ENCODE measurements at regions not wholly inside any gene's neighbourhood (a gene's known extent, or its start where the extent isn't known, plus 50 kb on each side); places are given as distances from the start of the nearest gene placed in this dataset.
"Not testable (repeated sequence)": the region's sequence is repeated elsewhere in the genome, so short reads cannot be mapped to it uniquely, and the experiment has no call there.

DNA sequence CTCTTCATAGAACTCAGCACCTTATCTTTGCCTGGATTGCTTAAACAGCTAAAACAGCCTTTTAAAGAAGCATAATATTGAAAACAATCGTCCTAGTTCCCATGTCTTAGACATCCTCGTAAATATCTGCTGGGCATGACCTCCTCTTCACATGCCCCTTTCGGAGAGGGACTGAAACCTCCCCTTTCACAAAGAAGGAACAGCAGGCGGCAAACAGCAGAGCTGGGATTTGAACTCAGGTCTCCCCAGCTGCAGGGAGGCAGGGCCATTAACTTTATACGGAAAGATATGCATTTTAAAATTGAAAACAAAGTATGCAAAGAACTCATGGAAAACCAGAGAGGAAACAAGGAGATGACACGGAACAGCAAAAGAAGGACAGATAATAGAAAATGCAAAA, 249.9 kb downstream of the FOXL1 start:
- no peak for DNase-seq (ENCODE audit: low read depth in 2 of 2)

DNA sequence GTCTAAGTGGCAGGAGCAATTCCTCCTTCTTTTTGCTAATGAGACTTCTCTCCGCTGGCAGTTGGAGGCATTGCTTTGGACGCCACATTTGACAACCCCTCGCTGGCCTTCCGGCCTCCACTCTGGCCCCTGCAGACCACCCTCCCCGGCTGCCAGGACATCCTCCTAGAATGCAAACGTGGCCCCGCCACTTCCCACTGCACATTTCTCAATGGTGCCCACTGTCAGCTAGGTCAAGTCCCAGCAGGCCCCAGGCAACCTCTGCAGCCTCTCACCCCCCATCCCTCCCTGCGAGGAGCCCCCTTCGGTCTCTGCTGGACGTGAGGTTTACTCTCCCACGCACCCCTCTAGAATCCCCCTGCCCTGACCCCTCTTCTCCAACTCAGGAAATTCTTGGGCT, 250.3 kb downstream of the FOXL1 start:
- no peak for DNase-seq (ENCODE audit: low read depth in 2 of 2)

DNA sequence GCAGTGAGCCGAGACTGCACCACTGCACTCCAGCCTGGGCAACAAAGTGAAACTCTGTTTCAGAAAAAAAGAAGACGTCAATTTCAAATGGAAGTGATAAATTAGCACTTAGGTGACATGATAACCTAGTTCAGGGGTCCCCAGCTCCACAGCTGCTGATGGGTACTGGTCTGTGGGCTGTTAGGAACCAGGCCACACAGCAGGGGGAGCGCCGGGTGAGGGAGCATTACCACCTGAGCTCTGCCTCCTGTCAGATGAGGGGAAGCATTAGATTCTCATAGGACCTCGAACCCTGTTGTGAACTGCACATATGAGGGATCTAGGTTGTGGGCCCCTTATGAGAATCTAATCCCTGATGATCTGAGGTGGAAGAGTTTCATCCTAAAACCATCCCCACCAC, 253.0 kb downstream of the FOXL1 start:
- DNase-seq (ENCODE audit: low read depth in 2 of 2) = no peak

DNA sequence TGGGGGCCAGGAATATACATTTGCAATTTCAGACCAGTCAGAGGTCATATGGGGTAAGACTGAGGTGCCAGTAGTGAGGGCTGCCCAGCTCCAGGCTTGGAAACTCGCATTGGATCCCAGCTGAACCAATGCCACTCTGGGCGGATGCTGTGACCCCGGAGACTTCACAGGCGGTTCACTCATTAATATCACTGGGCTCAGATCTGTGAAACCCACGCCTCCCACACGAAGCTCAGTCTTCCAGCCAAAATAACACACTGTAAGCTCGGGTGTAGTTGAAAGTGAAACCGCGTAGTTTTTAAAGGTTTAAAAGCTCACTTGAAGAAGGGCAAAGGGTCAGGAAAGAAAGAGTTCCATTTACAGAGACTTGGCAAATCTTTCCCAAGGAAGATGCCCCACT, 254.8 kb downstream of the FOXL1 start:
- no peak for DNase-seq (ENCODE audit: low read depth in 2 of 2)

DNA sequence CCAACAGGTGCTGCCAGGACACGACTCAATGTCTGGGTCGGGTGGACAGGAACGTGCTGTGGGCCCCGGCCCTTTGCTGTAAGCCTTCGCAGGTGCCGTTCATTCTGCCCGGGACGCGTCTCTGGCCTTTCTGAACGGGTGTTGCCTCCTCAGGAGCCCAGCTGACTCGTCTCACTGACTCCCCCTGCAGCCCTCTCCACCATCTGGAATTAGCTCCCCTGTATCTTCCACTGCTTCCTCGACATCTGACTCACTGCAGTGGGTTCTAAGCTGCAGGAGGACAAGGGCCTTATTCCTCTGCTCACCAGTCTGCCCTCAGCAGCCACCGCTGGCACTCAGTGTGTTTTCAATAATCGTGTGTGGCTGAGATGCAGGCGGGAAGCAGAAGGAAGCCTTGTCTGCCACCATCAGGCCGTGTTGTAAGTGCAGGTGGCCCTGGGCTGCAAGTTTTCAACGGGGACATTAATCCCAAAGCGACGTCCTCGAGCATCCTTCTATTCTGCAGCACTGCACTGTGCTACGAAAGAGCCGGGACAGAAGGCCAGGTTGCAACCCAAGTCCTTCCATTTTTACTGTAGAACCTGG, 256.2 kb downstream of the FOXL1 start:
- DNase-seq (ENCODE audit: low read depth in 2 of 2) = peak in 1 of 2 experiments; percentile 39

DNA sequence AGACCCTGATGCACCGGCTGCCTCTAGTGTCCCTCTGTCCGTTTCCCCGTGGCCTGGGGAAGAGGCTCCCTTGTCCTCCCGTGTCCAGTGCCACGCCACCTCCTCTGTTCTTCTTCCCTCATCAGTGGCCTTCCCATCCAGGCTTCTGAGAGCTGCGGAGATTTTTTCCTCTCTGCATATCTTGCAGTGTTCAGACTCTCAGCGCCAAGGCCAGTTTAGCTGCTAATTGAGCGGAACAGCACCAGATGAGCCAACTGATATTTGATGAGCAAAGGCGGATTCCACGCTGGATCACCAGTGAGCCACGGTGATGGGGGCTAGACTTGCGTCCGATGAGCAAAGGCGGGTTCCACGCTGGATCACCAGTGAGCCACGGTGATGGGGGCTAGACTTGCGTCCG, 257.6 kb downstream of the FOXL1 start:
- no peak for DNase-seq (ENCODE audit: low read depth in 2 of 2)

DNA sequence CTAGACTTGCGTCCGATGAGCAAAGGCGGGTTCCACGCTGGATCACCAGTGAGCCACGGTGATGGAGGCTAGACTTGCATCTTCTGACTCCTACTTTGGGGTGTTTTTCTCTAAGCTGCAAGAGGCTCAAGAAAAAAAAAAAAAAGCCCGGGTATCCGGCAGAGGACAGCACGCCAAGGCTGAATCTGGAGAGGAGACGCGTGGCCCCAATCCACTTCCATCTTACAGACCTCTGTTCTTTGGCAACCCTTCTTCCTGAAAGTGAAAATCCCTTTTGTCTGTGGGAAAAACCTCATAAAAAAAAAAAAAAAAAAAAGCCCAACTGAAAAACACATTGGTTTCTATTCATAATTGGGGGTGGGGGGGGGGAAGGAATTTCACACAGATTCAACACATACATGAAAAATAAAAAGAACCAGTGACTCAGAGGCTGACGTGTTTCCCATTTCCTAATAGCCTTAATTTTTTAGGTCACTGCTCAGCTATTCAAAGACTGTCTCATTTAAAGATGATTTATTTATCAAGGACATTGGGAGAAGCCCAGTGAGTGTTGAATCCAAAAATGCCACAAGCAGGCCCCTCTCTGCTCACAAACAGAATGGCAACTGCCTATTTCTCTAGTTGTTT, 258.3 kb downstream of the FOXL1 start:
- DNase-seq (ENCODE audit: low read depth in 2 of 2) = peak; percentile 90 to 94

DNA sequence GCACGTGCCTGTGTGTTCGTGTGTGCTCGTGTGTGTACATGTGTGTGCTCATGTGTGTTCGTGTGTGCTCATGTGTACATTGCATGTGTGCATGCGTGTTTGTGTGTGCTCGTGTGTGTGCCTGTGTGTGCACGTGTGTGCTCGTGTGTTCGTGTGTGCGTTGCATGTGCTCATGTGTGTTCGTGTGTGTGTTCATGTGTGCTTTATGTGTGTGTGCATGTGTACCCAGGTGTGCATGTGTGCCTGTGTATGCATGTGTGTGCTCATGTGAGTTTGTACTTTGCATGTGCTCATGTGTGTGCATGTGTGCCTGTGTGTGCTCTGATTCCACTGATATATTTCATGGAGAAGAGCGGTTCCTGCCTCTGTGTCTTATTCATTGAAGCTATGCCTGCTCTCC, 265.5 kb downstream of the FOXL1 start:
- no peak for DNase-seq (ENCODE audit: low read depth in 2 of 2)

DNA sequence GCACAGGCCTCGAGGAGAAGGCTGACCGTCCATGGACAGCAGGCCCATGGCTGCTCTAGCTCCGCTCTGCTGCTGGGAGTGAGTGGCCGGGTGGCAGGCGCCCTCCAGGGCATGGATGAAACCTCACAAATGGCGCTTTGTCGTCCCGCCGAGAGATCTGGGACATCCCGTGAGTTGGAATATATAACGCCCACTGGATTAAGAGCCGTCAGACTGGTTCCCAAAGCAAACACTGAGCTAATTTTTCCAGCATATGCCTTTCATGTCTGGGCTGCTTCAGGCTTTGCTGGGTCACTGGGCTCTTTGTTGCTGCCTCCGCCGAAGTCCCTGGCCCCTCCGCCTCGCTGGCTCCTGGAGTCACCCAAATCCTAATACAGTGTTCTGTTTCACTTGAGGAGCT, 266.3 kb downstream of the FOXL1 start:
- no peak for DNase-seq (ENCODE audit: low read depth in 2 of 2)

DNA sequence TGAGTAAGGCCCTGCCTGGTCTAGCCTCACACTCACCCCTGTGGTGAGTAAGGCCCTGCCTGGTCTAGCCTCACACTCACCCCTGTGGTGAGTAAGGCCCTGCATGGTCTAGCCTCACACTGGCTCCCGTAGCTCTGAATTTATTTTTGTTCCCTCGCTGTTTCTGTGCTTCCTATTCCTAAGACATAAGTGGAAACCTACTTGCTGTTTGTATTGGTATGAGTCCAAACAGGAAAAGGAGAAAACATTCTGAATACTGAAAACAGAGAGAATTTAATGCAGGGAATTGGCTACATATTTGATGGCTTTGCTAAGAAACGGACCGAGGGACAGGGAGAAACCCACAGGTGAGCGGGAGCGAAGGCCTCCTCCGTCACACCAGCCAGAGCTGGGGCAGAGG, 267.8 kb downstream of the FOXL1 start:
- no peak for DNase-seq (ENCODE audit: low read depth in 2 of 2)

DNA sequence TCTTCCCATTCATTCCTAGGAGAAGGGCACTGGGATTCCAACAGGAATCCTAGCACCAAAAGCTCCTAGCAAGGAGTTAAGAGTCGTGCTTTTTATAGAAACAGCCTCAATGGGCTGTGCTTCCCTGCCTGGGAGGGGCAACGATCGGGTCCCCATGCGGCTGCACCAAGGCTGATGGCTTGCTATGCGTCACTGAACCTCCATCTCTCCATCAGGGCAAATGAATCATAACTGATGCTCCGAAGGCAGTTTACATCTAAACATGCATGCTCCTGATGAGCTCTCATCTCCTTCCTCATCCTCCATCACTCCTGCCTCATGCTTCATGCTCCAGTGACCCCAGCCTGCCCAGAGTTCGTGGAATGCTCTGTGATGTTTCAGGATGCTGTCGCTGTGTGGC, 270.5 kb downstream of the FOXL1 start:
- DNase-seq (ENCODE audit: low read depth in 2 of 2) = no peak

DNA sequence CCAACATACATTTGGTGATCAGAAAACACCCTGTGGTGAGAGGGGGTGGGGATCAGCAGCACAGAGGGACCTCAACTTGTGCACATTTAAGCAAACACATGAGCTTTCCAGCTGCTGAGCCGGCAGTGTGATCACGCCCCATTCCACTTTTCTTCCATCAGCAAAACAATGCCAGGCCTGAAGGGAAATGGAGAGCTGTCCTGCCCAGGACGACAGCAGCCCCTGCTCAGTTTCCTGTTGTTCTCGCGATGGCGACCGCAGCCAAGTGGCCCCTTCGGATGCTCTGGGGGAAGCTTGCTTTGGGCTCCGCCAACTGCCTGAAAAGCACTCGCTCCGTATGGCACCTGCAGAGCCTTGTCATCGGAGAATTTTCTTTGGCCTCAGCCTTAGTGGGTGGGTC, 272.3 kb downstream of the FOXL1 start:
- no peak for DNase-seq (ENCODE audit: low read depth in 2 of 2)

DNA sequence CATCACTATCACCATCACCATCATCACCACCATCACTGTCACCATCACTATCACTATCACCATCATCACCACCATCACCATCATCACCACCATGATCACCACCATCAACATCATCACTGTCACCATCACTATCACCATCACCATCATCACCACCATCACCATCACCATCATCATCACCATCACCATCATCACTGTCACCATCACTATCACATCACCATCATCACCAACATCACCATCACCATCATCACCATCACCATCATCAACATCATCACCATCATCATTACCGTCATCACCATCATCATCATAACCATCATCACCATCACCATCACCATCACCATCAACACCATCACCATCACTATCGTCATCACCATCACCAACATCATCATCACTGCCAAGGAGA, 273.8 kb downstream of the FOXL1 start:
- DNase-seq (ENCODE audit: low read depth in 2 of 2) = no peak

DNA sequence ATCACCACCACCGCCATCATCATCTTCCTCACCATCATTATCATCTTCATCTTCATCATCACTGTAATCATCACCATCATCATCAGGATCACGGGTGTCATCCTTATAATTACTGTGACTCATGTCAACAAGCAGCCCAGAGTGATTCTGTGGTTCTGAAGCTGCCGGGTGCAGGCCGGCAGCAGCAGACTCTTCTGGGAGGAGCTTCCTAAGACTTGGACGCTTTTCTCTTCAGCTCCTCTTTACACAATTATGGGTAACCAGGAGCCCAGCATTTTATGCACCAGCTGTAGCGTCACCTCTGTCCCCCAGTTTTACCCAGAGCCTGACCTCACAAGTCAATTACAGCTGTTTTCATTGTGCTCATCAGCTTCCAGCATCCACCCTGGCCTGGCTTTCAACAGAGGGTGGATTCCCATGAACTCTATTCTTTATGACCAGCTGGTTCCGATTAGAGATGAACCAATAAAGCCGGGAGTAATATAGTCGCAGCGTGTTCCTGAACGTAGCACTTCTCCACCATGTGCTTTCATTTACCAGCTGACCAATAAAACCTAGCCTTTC, 275.8 kb downstream of the FOXL1 start:
- peak; percentile 94 to 95 for DNase-seq (ENCODE audit: low read depth in 2 of 2)

DNA sequence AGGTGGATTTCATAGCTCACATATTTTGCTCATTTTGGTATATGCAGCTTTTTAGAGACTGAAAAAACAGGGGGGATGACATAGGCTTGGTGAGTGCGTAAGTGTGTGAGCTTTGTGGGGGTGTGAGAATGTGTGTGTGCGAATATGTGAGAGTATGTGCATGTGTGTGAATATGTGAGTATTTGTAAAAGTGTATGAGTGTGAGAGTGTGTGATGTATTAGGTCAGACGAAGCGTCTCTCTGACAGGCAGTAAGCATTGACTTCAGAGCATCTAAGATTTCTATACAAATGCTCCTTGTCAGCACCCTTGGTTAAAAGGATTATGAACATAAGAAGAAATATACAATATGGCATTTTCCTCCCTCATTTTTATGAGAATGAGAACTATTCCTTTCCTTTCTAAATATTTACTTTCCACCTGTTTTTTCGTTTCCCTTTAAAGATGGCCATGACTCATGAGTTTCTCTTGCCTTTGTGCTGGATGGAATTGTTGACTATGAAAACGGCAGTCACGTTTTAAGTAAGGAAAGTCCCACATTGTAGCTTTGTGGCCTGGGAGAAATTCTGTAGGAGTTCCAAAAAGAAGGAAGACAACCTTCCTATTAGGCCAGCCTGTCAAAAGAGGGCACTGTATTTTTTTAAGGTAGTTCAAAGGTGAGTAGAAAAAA, 276.4 kb downstream of the FOXL1 start:
- no peak for DNase-seq (ENCODE audit: low read depth in 2 of 2)

DNA sequence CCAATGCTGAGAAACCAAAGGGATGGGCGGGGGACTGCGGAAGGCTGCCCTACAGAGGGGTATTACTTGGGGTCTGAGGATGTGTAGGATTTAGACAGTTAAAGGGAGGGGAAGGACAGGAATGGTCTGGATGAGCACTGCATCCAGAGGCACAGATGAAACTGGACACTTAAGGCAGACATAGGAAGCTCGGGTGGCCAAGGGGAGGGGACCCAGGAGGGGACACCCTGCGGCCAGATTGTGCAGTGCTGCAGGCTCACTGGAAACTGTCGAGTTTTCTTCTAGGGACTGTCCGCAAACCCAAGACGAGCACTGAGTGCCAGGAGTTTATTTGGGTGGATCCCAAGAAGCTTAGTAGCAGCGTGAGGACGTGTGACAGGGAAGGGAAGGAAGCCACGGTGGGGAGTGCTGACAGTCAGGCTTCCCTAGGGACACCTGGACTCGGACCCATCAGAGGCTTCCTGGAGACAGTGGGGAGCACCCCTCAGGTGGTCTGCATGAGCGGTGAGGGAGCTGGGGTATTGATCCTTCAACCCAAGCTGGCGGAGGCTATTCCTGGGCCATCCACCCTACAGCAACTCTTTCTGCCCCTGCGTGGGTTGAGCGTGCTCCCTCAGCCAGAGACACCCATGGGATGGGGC, 278.7 kb downstream of the FOXL1 start:
- DNase-seq (ENCODE audit: low read depth in 2 of 2) = no peak

DNA sequence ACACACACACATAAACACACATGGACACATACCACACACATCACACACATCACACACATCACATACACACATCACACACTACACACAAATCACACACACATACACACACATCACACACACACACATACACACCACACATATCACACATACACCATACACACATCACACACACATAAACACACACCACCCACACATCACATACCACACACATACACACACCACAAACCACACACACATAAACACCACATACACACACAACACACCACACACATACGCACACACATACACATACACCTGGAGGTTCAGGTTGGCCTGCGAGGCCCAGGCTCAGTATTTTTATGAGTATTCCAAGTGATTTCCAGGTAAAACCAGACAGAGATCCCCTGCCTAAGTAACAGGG, 279.5 kb downstream of the FOXL1 start:
- DNase-seq (ENCODE audit: low read depth in 2 of 2) = no peak

DNA sequence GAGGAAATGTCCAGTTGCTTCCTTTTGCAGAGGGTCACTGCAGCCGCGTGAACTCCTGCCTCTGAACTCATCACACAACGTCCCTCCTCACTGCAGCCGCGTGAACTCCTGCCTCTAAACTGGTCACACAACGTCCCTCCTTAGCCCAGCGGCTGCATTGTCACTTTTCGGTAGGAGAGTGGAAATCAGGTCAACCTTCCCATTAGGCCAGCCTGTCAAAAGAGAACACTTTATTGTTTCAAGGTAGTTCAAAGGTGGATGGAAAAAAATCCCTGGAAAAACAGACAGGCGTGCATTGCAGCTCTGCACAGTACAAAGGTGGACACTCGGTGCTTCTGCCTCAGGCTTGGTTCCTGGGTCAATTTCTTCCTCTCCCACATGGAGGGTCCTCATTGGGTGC, 280.2 kb downstream of the FOXL1 start:
- no peak for DNase-seq (ENCODE audit: low read depth in 2 of 2)

DNA sequence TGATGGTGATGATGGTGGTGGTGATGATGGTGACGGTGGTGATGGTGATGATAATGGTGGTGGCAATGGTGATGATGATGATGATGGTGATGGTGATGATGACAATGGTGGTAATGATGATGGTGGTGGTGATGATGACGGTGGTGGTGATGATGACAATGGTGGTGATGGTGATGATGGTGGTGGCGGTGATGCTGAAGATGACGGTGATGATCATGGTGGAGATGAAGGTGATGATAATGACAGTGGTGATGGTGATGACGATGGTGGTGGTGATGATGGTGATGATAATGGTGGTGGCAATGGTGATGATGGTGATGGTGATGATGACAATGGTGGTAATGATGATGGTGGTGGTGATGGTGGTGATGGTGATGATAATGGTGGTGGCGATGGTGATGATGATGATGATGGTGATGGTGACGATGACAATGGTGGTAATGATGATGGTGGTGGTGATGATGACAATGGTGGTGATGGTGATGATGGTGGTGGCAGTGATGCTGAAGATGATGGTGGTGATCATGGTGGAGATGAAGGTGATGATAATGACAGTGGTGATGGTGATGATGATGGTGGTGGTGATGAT, 283.0 kb downstream of the FOXL1 start:
- not testable (repeated sequence) for DNase-seq (ENCODE audit: low read depth in 2 of 2)

DNA sequence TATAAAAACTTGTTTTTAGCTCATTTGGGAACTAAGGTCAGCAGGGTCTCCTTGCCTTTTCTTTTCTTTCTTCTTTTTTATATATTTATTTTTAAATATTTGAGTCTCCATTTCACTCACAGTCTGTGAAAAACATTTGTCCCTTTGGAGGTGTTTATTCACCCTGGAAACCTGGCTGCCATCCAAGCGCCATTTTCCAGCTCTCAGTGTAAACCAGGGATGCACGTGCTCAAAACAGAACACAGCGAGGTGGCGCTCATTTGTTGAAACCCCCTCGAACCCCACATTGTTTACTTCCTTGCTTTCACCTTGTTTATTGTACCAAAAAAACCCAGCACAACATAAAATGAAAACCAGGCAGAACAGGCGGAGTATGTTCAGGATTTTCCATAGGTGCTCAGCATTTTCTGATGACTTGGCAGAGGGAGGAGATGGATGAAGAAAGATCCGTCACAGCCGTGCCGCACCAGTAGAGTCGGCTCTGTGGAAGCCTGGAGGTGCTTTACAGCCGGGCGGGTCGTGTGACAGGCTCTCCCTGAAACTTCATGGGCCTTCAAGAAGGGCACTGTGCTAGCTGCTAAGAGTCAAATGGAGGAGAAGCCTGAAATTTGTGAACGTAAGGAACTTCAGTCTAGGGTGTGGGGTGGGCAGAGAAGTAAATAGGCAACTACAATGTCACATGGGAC, 284.4 kb downstream of the FOXL1 start:
- DNase-seq (ENCODE audit: low read depth in 2 of 2) = no peak

DNA sequence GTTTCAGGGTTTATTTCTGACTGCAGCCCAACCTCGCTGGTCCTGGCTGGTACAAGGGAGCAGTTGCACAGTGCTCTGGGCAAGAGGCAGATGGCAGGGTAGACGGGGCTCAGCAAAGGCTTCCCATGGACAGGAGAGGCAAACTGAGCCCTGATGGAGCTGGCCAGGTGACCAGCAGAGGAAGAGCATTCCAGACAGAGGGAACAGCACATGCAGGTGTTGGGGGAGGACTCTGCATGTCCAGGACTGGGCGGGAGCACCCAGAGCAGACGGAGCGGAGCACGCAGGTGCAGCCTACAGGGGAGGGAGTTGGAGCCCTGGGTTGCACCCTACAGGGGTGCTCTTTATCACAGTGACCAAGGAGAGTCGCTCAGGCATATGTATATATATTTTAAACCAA, 285.3 kb downstream of the FOXL1 start:
- DNase-seq (ENCODE audit: low read depth in 2 of 2) = no peak

DNA sequence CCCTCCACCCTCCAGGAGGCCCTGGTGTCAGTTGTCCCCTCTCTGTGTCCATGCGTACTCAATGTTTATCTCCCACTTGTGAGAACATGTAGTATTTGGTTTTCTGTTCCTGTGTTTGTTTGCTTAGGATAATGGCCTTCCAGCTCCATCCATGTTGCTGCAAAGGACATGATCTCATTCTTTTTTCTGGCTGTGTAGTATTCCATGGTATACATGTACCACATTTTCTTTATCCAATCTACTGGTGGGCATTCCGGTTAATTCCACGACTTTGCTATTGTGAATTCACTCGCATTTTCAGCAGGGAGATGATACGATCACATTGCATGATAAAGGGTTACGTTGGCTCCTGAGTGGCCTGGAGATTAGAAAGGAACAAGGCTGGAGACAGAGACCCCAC, 286.2 kb downstream of the FOXL1 start:
- no peak for DNase-seq (ENCODE audit: low read depth in 2 of 2)
